Stomach (tissue), 8 donors: ENCODE measurements at regions not wholly inside any gene's neighbourhood (a gene's known extent, or its start where the extent isn't known, plus 50 kb on each side); places are given as distances from the start of the nearest gene placed in this dataset.
A peak's percentile ranks its signal among the peaks of the same experiment; 100 is the strongest.

Experiments used
- DNase-seq, 2 donors: peaks; one replicate each; pipeline versions ENCODE4 v3.0.0 to v3.0.0-alpha.2; 2013 to 2019
- H3K27ac ChIP-seq, 5 donors: fragments of 200-600 bp in 4 of 5; sonication (generic) in 4 of 5; one replicate each; pipeline ENCODE4 v1.5.1; 2013 to 2019; ENCODE audit warnings: mild to moderate bottlenecking in 1 of 5, moderate library complexity in 1 of 5
- H3K27me3 ChIP-seq, 3 donors: fragments of 200-600 bp; sonication (generic); one replicate each; pipeline ENCODE4 v1.5.1; 2017 to 2019; ENCODE audit warnings: mixed run types in 1 of 3
- H3K36me3 ChIP-seq, 4 donors: fragments of 200-600 bp; sonication (generic); 1 replicate in 3 of 4; 2 replicates in 1 of 4; pipeline ENCODE4 v1.5.1; 2016 to 2019
- H3K4me1 ChIP-seq, 4 donors: fragments of 200-600 bp; sonication (generic); one replicate each; pipeline ENCODE4 v1.5.1; 2016 to 2019
- H3K4me3 ChIP-seq, 4 donors: fragments of 200-600 bp; sonication (generic) in 3 of 4; one replicate each; pipeline ENCODE4 v1.5.1; 2016 to 2019; ENCODE audit warnings: mild to moderate bottlenecking in 1 of 4
- H3K9me3 ChIP-seq, 4 donors: fragments of 200-600 bp; sonication (generic); one replicate each; pipeline ENCODE4 v1.5.1; 2016 to 2019
- CTCF ChIP-seq, 7 experiments: fragments of 450-650 bp in 4 of 7; fragments of 200-600 bp in 3 of 7; sonication (generic) in 3 of 7; IDR thresholded peaks; one replicate each; pipeline ENCODE4 v1.5.1; 2016 to 2019; ENCODE audit warnings: antibody characterized with exemption in 7 of 7, control low read depth in 2 of 7, mild to moderate bottlenecking in 1 of 7
- EP300 ChIP-seq: sonication (generic); formaldehyde crosslinking; IDR thresholded peaks from one replicate; pipeline ENCODE4 v1.6.1; 2017; ENCODE audit warnings: antibody characterized with exemption
- POLR2A ChIP-seq, 4 donors: fragments of 450-650 bp; IDR thresholded peaks; one replicate each; pipeline ENCODE4 v1.6.1; 2016; ENCODE audit warnings: antibody characterized with exemption in 4 of 4, control low read depth in 2 of 4, mild to moderate bottlenecking in 1 of 4, moderate library complexity in 1 of 4
- POLR2AphosphoS5 ChIP-seq, 3 donors: sonication (generic); formaldehyde crosslinking; IDR thresholded peaks; one replicate each; pipeline ENCODE4 v1.6.1; 2016; ENCODE audit warnings: antibody characterized with exemption in 3 of 3
- WGBS, 5 donors: extraction: QIAGEN DNeasy Blood & Tissue Kit in 3 of 5; methylation state at CpG; one replicate each; pipeline versions ENCODE4 v1.1.5 to v1.1.7; 2013 to 2018; 5-methylcytosine and 5-hydroxymethylcytosine counted together
- intact Hi-C: fragments of 100-400 bp; cut with DNase I; formaldehyde crosslinking; loops from one replicate; pipeline ENCODE4 v1.15.1; 2023; ENCODE audit warnings: low total_unique reads
- donor health status: healthy with polysubstance abuse.
- donor health status: Bipolar disorder and iron deficiency.
- donor health status: healthy.

DNA sequence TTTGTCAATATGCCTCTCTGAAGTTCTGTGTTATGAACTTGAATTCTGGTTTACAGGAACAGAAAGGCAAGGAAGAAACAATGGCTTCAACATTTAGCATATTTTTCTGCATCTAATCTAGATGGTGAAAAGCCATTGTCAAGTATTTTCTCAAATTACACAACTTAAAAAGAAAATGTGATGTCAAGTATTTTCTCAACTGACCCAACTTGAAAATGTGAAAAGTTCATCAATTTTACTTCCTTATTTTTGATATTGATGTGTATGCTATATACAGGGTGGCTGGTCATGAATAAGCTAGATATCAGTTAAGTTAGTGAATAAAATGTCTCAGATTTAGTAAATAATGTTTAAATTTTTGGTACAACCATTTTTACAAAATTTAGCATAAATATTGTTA lies 196.7 kb downstream of the ALX1 start:
- Histone ChIP-seq H3K27me3 (no peaks in the 10 kb centered on the region), H3K9me3 (no peaks in the 10 kb centered on the region), H3K4me1 (no peaks in the 10 kb centered on the region), H3K4me3 (no peak overlapping the region), H3K36me3 (no peaks in the 10 kb centered on the region), H3K27ac (no peak overlapping the region)
- intact Hi-C loops = no loop called here
- no peak for TF ChIP-seq CTCF (IDR thresholded peaks at IDR 0.05)
- no peak for TF ChIP-seq POLR2A (IDR thresholded peaks at IDR 0.05)
- TF ChIP-seq POLR2AphosphoS5 (IDR thresholded peaks at IDR 0.05) = no peak
- TF ChIP-seq EP300 = no peak
- DNase-seq = no peak

DNA sequence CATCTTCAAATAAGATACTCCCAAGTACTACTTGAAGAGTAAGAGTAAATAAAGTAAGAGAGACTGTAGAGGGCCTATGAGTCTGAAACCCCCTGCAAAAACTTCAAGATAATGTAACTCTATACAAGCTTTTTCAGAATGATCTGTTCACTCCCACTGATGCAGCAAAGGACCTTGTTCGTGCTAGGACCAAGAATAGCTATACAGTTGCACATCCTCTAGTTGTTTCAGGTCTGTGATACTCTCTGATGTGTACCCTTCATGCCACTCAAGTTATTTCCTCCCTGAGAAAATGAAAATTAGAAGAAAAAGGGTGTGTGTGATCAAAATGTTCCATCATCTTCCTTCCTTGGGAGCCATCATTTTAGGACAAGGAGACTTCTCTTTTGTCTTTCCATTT lies 204.4 kb downstream of the ALX1 start:
- no peak for DNase-seq
- 77 to 87% (median 83%) methylated on average over 1 of the region's 1 CpG for WGBS, 5 donors
- no peak overlapping the region for H3K27ac ChIP-seq
- TF ChIP-seq POLR2AphosphoS5 (IDR thresholded peaks at IDR 0.05) = no peak
- TF ChIP-seq EP300 = no peak
- no peak for TF ChIP-seq POLR2A (IDR thresholded peaks at IDR 0.05)
- no peak for TF ChIP-seq CTCF (IDR thresholded peaks at IDR 0.05)
- intact Hi-C loops = no loop called here
- H3K4me3 ChIP-seq = no peak overlapping the region
- no peaks in the 10 kb centered on the region for H3K9me3 ChIP-seq
- H3K4me1 ChIP-seq = no peaks in the 10 kb centered on the region
- no peaks in the 10 kb centered on the region for H3K27me3 ChIP-seq
- no peaks in the 10 kb centered on the region for H3K36me3 ChIP-seq

DNA sequence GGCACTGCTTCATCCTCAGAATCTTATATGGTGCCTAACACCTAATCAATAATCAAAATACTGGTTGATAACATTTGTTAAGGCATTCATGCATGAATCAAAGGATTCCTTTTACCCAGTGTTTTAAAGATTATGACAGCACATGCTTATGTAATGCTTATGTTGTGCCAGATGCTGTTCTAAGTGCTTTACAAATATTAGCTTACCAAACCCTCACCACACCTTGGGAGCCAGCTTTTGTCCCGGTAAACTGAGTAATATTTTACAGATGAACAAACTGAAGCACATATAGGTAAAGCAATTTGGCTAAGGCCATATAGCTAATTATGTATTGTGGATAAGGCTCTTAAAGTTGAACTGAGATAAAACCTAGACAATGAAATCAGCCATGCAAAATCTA lies 209.2 kb downstream of the ALX1 start:
- H3K9me3 ChIP-seq = peaks cover 0 to 8% (median 8%) of the 10 kb centered on the region in 4 donors
- H3K36me3 ChIP-seq = no peaks in the 10 kb centered on the region
- no peak for TF ChIP-seq POLR2AphosphoS5 (IDR thresholded peaks at IDR 0.05)
- no peak for TF ChIP-seq POLR2A (IDR thresholded peaks at IDR 0.05)
- TF ChIP-seq CTCF (IDR thresholded peaks at IDR 0.05) = no peak
- no peak for TF ChIP-seq EP300
- DNase-seq = peak in 1 of 2 donors; percentile 6
- intact Hi-C loops = no loop called here
- H3K27me3 ChIP-seq = no peaks in the 10 kb centered on the region
- H3K4me3 ChIP-seq = no peak overlapping the region
- 26 to 68% (median 39%) methylated on average over 1 of the region's 1 CpG for whole genome bisulfite sequencing, 5 donors
- H3K4me1 ChIP-seq = no peaks in the 10 kb centered on the region
- H3K27ac ChIP-seq = no peak overlapping the region

GRCh38 chr12:85504164-85504563 lies 224.1 kb downstream of the ALX1 start:
- Histone ChIP-seq H3K9me3 (no peaks in the 10 kb centered on the region), H3K27me3 (no peaks in the 10 kb centered on the region), H3K4me1 (no peaks in the 10 kb centered on the region), H3K27ac (no peak overlapping the region), H3K36me3 (no peaks in the 10 kb centered on the region), H3K4me3 (no peak overlapping the region)
- TF ChIP-seq POLR2AphosphoS5 (IDR thresholded peaks at IDR 0.05) (no peak), CTCF (IDR thresholded peaks at IDR 0.05) (no peak), EP300 (no peak), POLR2A (IDR thresholded peaks at IDR 0.05) (no peak)
- 74 to 85% (median 81%) methylated on average over 2 of the region's 2 CpGs for WGBS, 5 donors
- intact Hi-C loops = no loop called here
- DNase-seq = no peak

GRCh38 chr12:85504624-85505023 lies 224.6 kb downstream of the ALX1 start:
- H3K4me3 ChIP-seq = no peak overlapping the region
- DNase-seq = no peak
- no peaks in the 10 kb centered on the region for H3K4me1 ChIP-seq
- H3K27me3 ChIP-seq = no peaks in the 10 kb centered on the region
- no peaks in the 10 kb centered on the region for H3K9me3 ChIP-seq
- WGBS, 5 donors = 90 to 97% (median 93%) methylated on average over 4 of the region's 4 CpGs
- no peak overlapping the region for H3K27ac ChIP-seq
- TF ChIP-seq CTCF (IDR thresholded peaks at IDR 0.05) (no peak), POLR2A (IDR thresholded peaks at IDR 0.05) (no peak), EP300 (no peak), POLR2AphosphoS5 (IDR thresholded peaks at IDR 0.05) (no peak)
- no peaks in the 10 kb centered on the region for H3K36me3 ChIP-seq
- intact Hi-C loops = no loop called here
